GM12878 (cell line): ENCODE measurements at regions not wholly inside any gene's neighbourhood (a gene's known extent, or its start where the extent isn't known, plus 50 kb on each side); places are given as distances from the start of the nearest gene placed in this dataset.

Source experiments
- ATAC-seq: fragments of 200-7000 bp; cut with Tn5 transposase; 3 replicates; pipeline ENCODE4 v1.9.1; 2020; ENCODE audit warnings: mild to moderate bottlenecking, moderate library complexity
- BruUV-seq: library from RNA; stranded (reverse); fragments of 400-500 nt; replicated peaks from 2 replicates; lab custom pipeline; 2021; lab: Mats Ljungman, UMichigan
- CTCF ChIA-PET: fragments of 300-600 bp; sonication (Branson Sonifier 250); formaldehyde crosslinking; extraction: SDS; loops from one replicate; lab custom pipeline; 2021; ENCODE audit warnings: inconsistent platforms; lab: Yijun Ruan, JAX
- POLR2A ChIA-PET: fragments of 350-600 bp; formaldehyde crosslinking; extraction: SDS; loops from one replicate; lab custom pipeline; 2021; ENCODE audit warnings: inconsistent platforms; lab: Charles Lee
- RAD21 ChIA-PET: fragments of 300-600 bp; sonication (Branson Sonifier 250); formaldehyde crosslinking; loops from one replicate; lab custom pipeline; 2023; ENCODE audit warnings: antibody characterized with exemption; ENCODE audit not compliant: unreplicated experiment; lab: Charles Lee
- SMC1A ChIA-PET: fragments of 300-600 bp; sonication (Branson Sonifier 250); formaldehyde crosslinking; loops from one replicate; lab custom pipeline; 2023; ENCODE audit not compliant: unreplicated experiment, uncharacterized antibody; lab: Charles Lee
- DNase-seq: peaks from one replicate; pipeline ENCODE4 v3.0.0-alpha.2; 2011; ENCODE audit warnings: low read depth, low spot score
- FAIRE-seq: peaks from 3 replicates; lab custom pipeline; 2011; peaks lifted over from hg19 to GRCh38; lab: Jason Lieb, UNC
- H2AFZ ChIP-seq: 2 replicates; pipeline ENCODE4 v1.6.0; 2011; ENCODE audit warnings: low read depth, low read length, control low read depth; ENCODE audit not compliant: control insufficient read depth
- H3K27ac ChIP-seq: 2 replicates; pipeline ENCODE4 v1.5.1; 2011; ENCODE audit warnings: control low read depth; ENCODE audit not compliant: control insufficient read depth, insufficient read depth
- H3K27me3 ChIP-seq, 2 experiments: replicated peaks in 1 of 2; 2 replicates each; pipeline versions ENCODE4 v1.6.0 to v1.6.1; 2011; ENCODE audit warnings: low read length in 1 of 2; ENCODE audit not compliant: control insufficient read depth in 2 of 2, insufficient read depth in 2 of 2
- H3K36me3 ChIP-seq, 2 experiments: 2 replicates each; pipeline ENCODE4 v1.5.1; 2011; ENCODE audit warnings: low read length in 1 of 2; ENCODE audit not compliant: control insufficient read depth in 2 of 2, insufficient read depth in 2 of 2
- H3K4me1 ChIP-seq: 2 replicates; pipeline ENCODE4 v1.6.1; 2011; ENCODE audit warnings: mild to moderate bottlenecking, low read length, moderate library complexity, mixed read lengths; ENCODE audit not compliant: control insufficient read depth, insufficient read depth
- H3K4me2 ChIP-seq: 2 replicates; pipeline ENCODE4 v1.6.0; 2011; ENCODE audit warnings: control low read depth; ENCODE audit not compliant: control insufficient read depth, insufficient read depth
- H3K4me3 ChIP-seq: fragments of 200-600 bp; sonication (generic); 2 replicates; pipeline ENCODE4 v1.5.1; 2016
- H3K79me2 ChIP-seq: 2 replicates; pipeline ENCODE4 v1.6.0; 2011; ENCODE audit warnings: low read length; ENCODE audit not compliant: control insufficient read depth, insufficient read depth
- H3K9ac ChIP-seq: 2 replicates; pipeline ENCODE4 v1.8.0; 2011; ENCODE audit warnings: low read length, control low read depth, mixed read lengths; ENCODE audit not compliant: control insufficient read depth, insufficient read depth
- H3K9me3 ChIP-seq: replicated peaks from 3 replicates; pipeline ENCODE4 v1.5.1; 2011; ENCODE audit warnings: mild to moderate bottlenecking, low read length; ENCODE audit not compliant: control insufficient read depth, insufficient read depth
- H4K20me1 ChIP-seq: 2 replicates; pipeline ENCODE4 v1.6.0; 2011; ENCODE audit not compliant: control insufficient read depth, insufficient read depth
- ATF7 ChIP-seq: fragments of 450-650 bp; IDR thresholded peaks from 2 replicates; pipeline ENCODE4 v1.6.1; 2016; ENCODE audit warnings: low read depth, mild to moderate bottlenecking
- CBX3 ChIP-seq: fragments of 200-600 bp; sonication (generic); IDR thresholded peaks from 2 replicates; pipeline ENCODE4 v1.6.1; 2016; ENCODE audit warnings: low read depth, borderline replicate concordance
- CHD2 ChIP-seq: IDR thresholded peaks from 2 replicates; pipeline ENCODE4 v1.6.1; 2011; ENCODE audit warnings: low read depth, low read length, improper control_type of control experiment, borderline replicate concordance
- GABPA ChIP-seq: IDR thresholded peaks from 2 replicates; pipeline ENCODE4 v1.6.1; 2014; ENCODE audit warnings: antibody characterized with exemption, low read depth, mild to moderate bottlenecking, inconsistent platforms
- IKZF1 ChIP-seq: fragments of 450-650 bp; conservative IDR thresholded peaks from 2 replicates; pipeline ENCODE4 v1.6.1; 2017; ENCODE audit warnings: antibody characterized with exemption, mild to moderate bottlenecking
- MXI1 ChIP-seq: fragments of 150-350 bp; IDR thresholded peaks from 2 replicates; pipeline ENCODE4 v1.6.1; 2011; ENCODE audit warnings: low read depth, mild to moderate bottlenecking, inconsistent platforms, low read length, improper control_type of control experiment
- WGBS: methylation state at CpG from one replicate; pipeline ENCODE4 v1.1.6; 2016; ENCODE audit warnings: low lambda C conversion rate; ENCODE audit not compliant: insufficient replicate concordance, insufficient coverage; ENCODE audit errors: missing lambda C conversion rate; 5-methylcytosine and 5-hydroxymethylcytosine counted together
- in situ Hi-C: fragments of 300-500 bp; cut with MboI; formaldehyde crosslinking; loops from 9 replicates; pipeline ENCODE4 v1.14.3; 2018; ENCODE audit warnings: mixed read lengths
- intact Hi-C: fragments of 100-400 bp; cut with micrococcal nuclease; formaldehyde crosslinking; loops from one replicate; pipeline ENCODE4 v1.14.2; 2022; ENCODE audit not compliant: unreplicated experiment
- TF ChIP-seq, protein P1 (sequence below): IDR thresholded peaks from 2 replicates; pipeline ENCODE4 v1.6.1; 2011; ENCODE audit warnings: low read depth, low read length, improper control_type of control experiment, borderline replicate concordance
- TF ChIP-seq, protein P2 (sequence below): fragments of 150-350 bp; IDR thresholded peaks from 2 replicates; pipeline ENCODE4 v1.6.1; 2014; ENCODE audit warnings: mild to moderate bottlenecking, low read depth, low read length

GRCh38 chr1:219433001-219433400 lies 179.9 kb downstream of the ZC3H11B start:
- SMC1A ChIA-PET: no interaction called here
- ATAC-seq (no peak), DNase-seq (no peak), FAIRE-seq (no peak)
- Histone ChIP-seq H3K27me3 (no peaks in the 10 kb centered on the region), H3K9ac (no peak overlapping the region), H3K79me2 (no peaks in the 10 kb centered on the region), H4K20me1 (no peaks in the 10 kb centered on the region), H3K4me1 (no peaks in the 10 kb centered on the region), H2AFZ (no peak overlapping the region), H3K27ac (no peak overlapping the region), H3K4me2 (no peak overlapping the region), H3K9me3 (no peaks in the 10 kb centered on the region), H3K36me3 (no peaks in the 10 kb centered on the region), H3K4me3 (no peak overlapping the region)
- 92% methylated on average over 5 of the region's 5 CpGs for WGBS
- POLR2A ChIA-PET: no interaction called here
- CTCF ChIA-PET: no interaction called here
- in situ Hi-C loops: no loop called here
- RAD21 ChIA-PET: no interaction called here
- TF ChIP-seq, protein P1, sequence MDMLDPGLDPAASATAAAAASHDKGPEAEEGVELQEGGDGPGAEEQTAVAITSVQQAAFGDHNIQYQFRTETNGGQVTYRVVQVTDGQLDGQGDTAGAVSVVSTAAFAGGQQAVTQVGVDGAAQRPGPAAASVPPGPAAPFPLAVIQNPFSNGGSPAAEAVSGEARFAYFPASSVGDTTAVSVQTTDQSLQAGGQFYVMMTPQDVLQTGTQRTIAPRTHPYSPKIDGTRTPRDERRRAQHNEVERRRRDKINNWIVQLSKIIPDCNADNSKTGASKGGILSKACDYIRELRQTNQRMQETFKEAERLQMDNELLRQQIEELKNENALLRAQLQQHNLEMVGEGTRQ: no peak
- TF ChIP-seq IKZF1: no peak
- no peak for TF ChIP-seq MXI1
- no peak for TF ChIP-seq ATF7
- TF ChIP-seq CHD2: no peak
- TF ChIP-seq, protein P2, sequence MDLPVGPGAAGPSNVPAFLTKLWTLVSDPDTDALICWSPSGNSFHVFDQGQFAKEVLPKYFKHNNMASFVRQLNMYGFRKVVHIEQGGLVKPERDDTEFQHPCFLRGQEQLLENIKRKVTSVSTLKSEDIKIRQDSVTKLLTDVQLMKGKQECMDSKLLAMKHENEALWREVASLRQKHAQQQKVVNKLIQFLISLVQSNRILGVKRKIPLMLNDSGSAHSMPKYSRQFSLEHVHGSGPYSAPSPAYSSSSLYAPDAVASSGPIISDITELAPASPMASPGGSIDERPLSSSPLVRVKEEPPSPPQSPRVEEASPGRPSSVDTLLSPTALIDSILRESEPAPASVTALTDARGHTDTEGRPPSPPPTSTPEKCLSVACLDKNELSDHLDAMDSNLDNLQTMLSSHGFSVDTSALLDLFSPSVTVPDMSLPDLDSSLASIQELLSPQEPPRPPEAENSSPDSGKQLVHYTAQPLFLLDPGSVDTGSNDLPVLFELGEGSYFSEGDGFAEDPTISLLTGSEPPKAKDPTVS: no peak
- TF ChIP-seq GABPA: no peak
- no peak for TF ChIP-seq CBX3
- BruUV-seq: no TSS peak
- intact Hi-C loops: no loop called here
